ENCODE measurements at regions not wholly inside any gene's neighbourhood (a gene's known extent, or its start where the extent isn't known, plus 50 kb on each side); places are given as distances from the start of the nearest gene placed in this dataset.

DNA sequence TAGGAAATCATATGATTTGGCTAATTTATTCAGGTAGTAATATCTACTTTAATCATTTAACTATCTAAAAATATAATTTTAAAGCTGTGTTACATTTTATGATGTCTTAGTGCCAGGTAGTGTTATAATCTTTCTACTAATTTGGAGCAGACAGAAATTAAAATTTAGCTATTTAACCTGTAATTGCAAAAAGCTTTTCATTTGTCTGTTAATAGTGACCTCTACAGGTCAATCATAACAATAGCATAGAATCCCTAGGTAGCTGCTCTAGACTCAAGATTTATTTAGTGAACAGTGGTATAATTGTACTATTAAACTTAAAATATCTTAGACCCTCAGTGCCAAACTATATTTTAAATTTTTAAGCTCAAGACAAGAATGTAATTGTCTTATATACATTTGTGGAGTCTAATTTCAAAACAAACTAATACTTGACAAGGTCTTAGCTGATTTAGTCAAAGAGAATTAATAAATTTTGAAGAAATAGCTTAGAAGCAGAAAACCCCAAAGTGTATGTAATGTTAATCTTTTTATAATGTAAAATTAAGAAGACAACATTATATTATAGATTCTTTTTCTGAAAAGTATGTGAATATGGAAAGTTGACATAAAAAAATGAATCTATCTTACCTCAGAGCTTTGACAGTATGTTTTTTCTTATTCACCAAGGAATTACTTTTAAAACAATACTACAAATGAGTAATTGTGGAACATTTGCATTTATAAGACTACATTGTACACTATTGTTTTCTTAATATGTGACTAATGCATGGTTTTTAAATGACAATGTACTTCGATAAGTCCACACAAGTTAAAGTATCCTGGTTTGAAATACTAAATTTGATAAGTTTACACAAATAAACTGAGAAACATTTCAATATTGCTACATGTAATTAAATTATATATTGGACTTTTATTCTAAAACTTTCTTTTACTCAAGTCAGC lies 64.1 kb upstream of the RNPC3 start:
- TF ChIP-seq CTCF (IDR thresholded peaks at IDR 0.05): no peak
- no peak for TF ChIP-seq POLR2A (IDR thresholded peaks at IDR 0.05)
